SW480 (cell line): ENCODE measurements at regions not wholly inside any gene's neighbourhood (a gene's known extent, or its start where the extent isn't known, plus 50 kb on each side); places are given as distances from the start of the nearest gene placed in this dataset.

Experiments
- DNase-seq: peaks from one replicate; pipeline ENCODE4 v3.0.0-alpha.2; 2016; ENCODE audit warnings: low spot score

- no peak for DNase-seq
These were observed 462.4 kb upstream of the TRIB2 start for GRCh38 chr2:12254280-12254860.

GRCh38 chr2:12256206-12256605, 460.5 kb upstream of the TRIB2 start:
- no peak for DNase-seq

GRCh38 chr2:12257476-12257875, 459.3 kb upstream of the TRIB2 start:
- DNase-seq = no peak

GRCh38 chr2:12259493-12259892, 457.2 kb upstream of the TRIB2 start:
- DNase-seq = no peak

- DNase-seq = no peak
These were observed 454.6 kb upstream of the TRIB2 start for GRCh38 chr2:12261986-12262680.

GRCh38 chr2:12262681-12263436, 453.9 kb upstream of the TRIB2 start:
- DNase-seq = no peak

GRCh38 chr2:12263730-12264129, 453.0 kb upstream of the TRIB2 start:
- DNase-seq = no peak

- no peak for DNase-seq
These were observed 452.6 kb upstream of the TRIB2 start for GRCh38 chr2:12264146-12264545.

GRCh38 chr2:12265646-12266045, 451.1 kb upstream of the TRIB2 start:
- no peak for DNase-seq

GRCh38 chr2:12267042-12267441, 449.7 kb upstream of the TRIB2 start:
- no peak for DNase-seq

- DNase-seq = no peak
These were observed 447.4 kb upstream of the TRIB2 start for GRCh38 chr2:12269041-12269972.

GRCh38 chr2:12270876-12271588, 445.7 kb upstream of the TRIB2 start:
- no peak for DNase-seq

GRCh38 chr2:12271589-12271984, 445.1 kb upstream of the TRIB2 start:
- no peak for DNase-seq

GRCh38 chr2:12273111-12273510, 443.6 kb upstream of the TRIB2 start:
- no peak for DNase-seq

- DNase-seq = no peak
These were observed 442.1 kb upstream of the TRIB2 start for GRCh38 chr2:12274591-12274990.

GRCh38 chr2:12277241-12278034, 439.3 kb upstream of the TRIB2 start:
- DNase-seq = no peak

GRCh38 chr2:12278217-12278750, 438.5 kb upstream of the TRIB2 start:
- DNase-seq = no peak

- DNase-seq = no peak
These were observed 433.7 kb upstream of the TRIB2 start for GRCh38 chr2:12282780-12283695.

GRCh38 chr2:12284037-12284436, 432.7 kb upstream of the TRIB2 start:
- DNase-seq = no peak
